Activated T-helper 1 cell treated with anti-CD3 and anti-CD28 coated beads, Interleukin-12 subunit alpha, Interleukin-12 subunit beta, Interleukin-2, Interleukin-4 antibody, amounts not matched to agents 30 ng/mL and 10 ng/mL and 1 ng/mL, durations not matched to agents 14 hours and 24 hours and 36 hours (primary cell): ENCODE measurements at regions not wholly inside any gene's neighbourhood (a gene's known extent, or its start where the extent isn't known, plus 50 kb on each side); places are given as distances from the start of the nearest gene placed in this dataset.
"Not testable (repeated sequence)": the region's sequence is repeated elsewhere in the genome, so short reads cannot be mapped to it uniquely, and the experiment has no call there.

Source experiments
- DNase-seq: peaks from one replicate; pipeline ENCODE4 v3.0.0; 2021; ENCODE audit warnings: low spot score
- H3K27ac Mint-ChIP-seq: one replicate; pipeline ENCODE4 v1.8.0; 2021; ENCODE audit warnings: mild to moderate bottlenecking, mixed read lengths
- H3K27me3 Mint-ChIP-seq: one replicate; pipeline ENCODE4 v1.8.0; 2022; ENCODE audit warnings: mild to moderate bottlenecking, moderate library complexity, mixed read lengths; ENCODE audit not compliant: insufficient read depth
- H3K36me3 Mint-ChIP-seq: one replicate; pipeline ENCODE4 v1.8.0; 2021; ENCODE audit warnings: low read depth, mixed read lengths
- H3K4me1 Mint-ChIP-seq: one replicate; pipeline ENCODE4 v1.8.0; 2021; ENCODE audit warnings: low read depth, mixed read lengths
- H3K4me3 Mint-ChIP-seq: one replicate; pipeline ENCODE4 v1.8.0; 2021; ENCODE audit warnings: mild to moderate bottlenecking, moderate library complexity, mixed read lengths
- H3K9me3 Mint-ChIP-seq: one replicate; pipeline ENCODE4 v1.8.0; 2021; ENCODE audit warnings: mixed read lengths
- intact Hi-C: fragments of 100-400 bp; cut with micrococcal nuclease; formaldehyde crosslinking; loops from one replicate; pipeline ENCODE4 v1.15.1; 2024

- Mint-ChIP-seq H3K27me3 (no peaks in the 10 kb centered on the region), H3K4me3 (no peak overlapping the region), H3K36me3 (no peaks in the 10 kb centered on the region), H3K27ac (peak overlapping the region; percentile 77), H3K4me1 (peaks cover 25% of the 10 kb centered on the region), H3K9me3 (no peaks in the 10 kb centered on the region)
- intact Hi-C loops, result loop anchor here (2.0 kb wide), 1 partner anchor 387 kb away; no protein-coding TSS in a partner anchor
- no peak for DNase-seq
Observed at GRCh38 chr2:217609952-217610351, 392.8 kb downstream of the TNS1 start.

- peaks cover 21% of the 10 kb centered on the region for H3K4me1 Mint-ChIP-seq
- H3K27me3 Mint-ChIP-seq, result no peaks in the 10 kb centered on the region
- DNase-seq, result no peak
- H3K36me3 Mint-ChIP-seq, result no peaks in the 10 kb centered on the region
- H3K4me3 Mint-ChIP-seq, result no peak overlapping the region
- H3K27ac Mint-ChIP-seq, result no peak overlapping the region
- H3K9me3 Mint-ChIP-seq, result no peaks in the 10 kb centered on the region
- intact Hi-C loops, result no loop called here
Observed at GRCh38 chr2:217606296-217606695, 396.5 kb downstream of the TNS1 start.

- no peak overlapping the region for H3K27ac Mint-ChIP-seq
- H3K36me3 Mint-ChIP-seq, result no peaks in the 10 kb centered on the region
- intact Hi-C loops, result no loop called here
Observed at GRCh38 chr2:217604527-217605194, 398.1 kb downstream of the TNS1 start.

GRCh38 chr2:217601601-217602000, 401.2 kb downstream of the TNS1 start:
- peaks cover 4% of the 10 kb centered on the region for H3K4me1 Mint-ChIP-seq
- H3K27me3 Mint-ChIP-seq, result no peaks in the 10 kb centered on the region

More at GRCh38 chr2:217604527-217605194, 398.1 kb downstream of the TNS1 start:
- Mint-ChIP-seq H3K4me3 (no peak overlapping the region), H3K27me3 (no peaks in the 10 kb centered on the region), H3K4me1 (peaks cover 5% of the 10 kb centered on the region), H3K9me3 (no peaks in the 10 kb centered on the region)
- DNase-seq, result no peak

GRCh38 chr2:217599906-217600305, 402.9 kb downstream of the TNS1 start:
- H3K27ac Mint-ChIP-seq, result no peak overlapping the region
- H3K27me3 Mint-ChIP-seq, result peaks cover 4% of the 10 kb centered on the region
- DNase-seq, result no peak
- intact Hi-C loops, result no loop called here
- H3K4me3 Mint-ChIP-seq, result no peak overlapping the region
- no peaks in the 10 kb centered on the region for H3K9me3 Mint-ChIP-seq
- no peaks in the 10 kb centered on the region for H3K36me3 Mint-ChIP-seq
- no peaks in the 10 kb centered on the region for H3K4me1 Mint-ChIP-seq

More at GRCh38 chr2:217601601-217602000, 401.2 kb downstream of the TNS1 start:
- Mint-ChIP-seq H3K4me3 (no peak overlapping the region), H3K9me3 (no peaks in the 10 kb centered on the region), H3K27ac (no peak overlapping the region), H3K36me3 (no peaks in the 10 kb centered on the region)
- DNase-seq, result no peak
- intact Hi-C loops, result no loop called here

- intact Hi-C loops, result no loop called here
- Mint-ChIP-seq H3K27me3 (peaks cover 6% of the 10 kb centered on the region), H3K4me1 (no peaks in the 10 kb centered on the region), H3K27ac (no peak overlapping the region), H3K9me3 (no peaks in the 10 kb centered on the region), H3K36me3 (no peaks in the 10 kb centered on the region), H3K4me3 (no peak overlapping the region)
- DNase-seq, result no peak
Observed at GRCh38 chr2:217597681-217598080, 405.1 kb downstream of the TNS1 start.

- intact Hi-C loops, result no loop called here
- no peak for DNase-seq
- Mint-ChIP-seq H3K36me3 (no peaks in the 10 kb centered on the region), H3K27ac (no peak overlapping the region), H3K4me3 (no peak overlapping the region), H3K27me3 (peaks cover 6% of the 10 kb centered on the region), H3K9me3 (no peaks in the 10 kb centered on the region), H3K4me1 (no peaks in the 10 kb centered on the region)
Observed at GRCh38 chr2:217597145-217597544, 405.6 kb downstream of the TNS1 start.

- intact Hi-C loops, result no loop called here
- H3K4me1 Mint-ChIP-seq, result no peaks in the 10 kb centered on the region
- H3K27me3 Mint-ChIP-seq, result peaks cover 6% of the 10 kb centered on the region
- H3K36me3 Mint-ChIP-seq, result no peaks in the 10 kb centered on the region
- no peak overlapping the region for H3K4me3 Mint-ChIP-seq
- no peaks in the 10 kb centered on the region for H3K9me3 Mint-ChIP-seq
- DNase-seq, result no peak
- H3K27ac Mint-ChIP-seq, result no peak overlapping the region
Observed at GRCh38 chr2:217593732-217594131, 409.1 kb downstream of the TNS1 start.

GRCh38 chr2:217588266-217588665, 414.5 kb downstream of the TNS1 start:
- intact Hi-C loops, result no loop called here
- Mint-ChIP-seq H3K4me1 (no peaks in the 10 kb centered on the region), H3K27me3 (no peaks in the 10 kb centered on the region), H3K27ac (no peak overlapping the region), H3K36me3 (no peaks in the 10 kb centered on the region), H3K4me3 (no peak overlapping the region), H3K9me3 (no peaks in the 10 kb centered on the region)
- no peak for DNase-seq

- no peaks in the 10 kb centered on the region for H3K36me3 Mint-ChIP-seq
- H3K27ac Mint-ChIP-seq, result no peak overlapping the region
- no peaks in the 10 kb centered on the region for H3K4me1 Mint-ChIP-seq
- intact Hi-C loops, result no loop called here
- H3K27me3 Mint-ChIP-seq, result no peaks in the 10 kb centered on the region
- no peak overlapping the region for H3K4me3 Mint-ChIP-seq
- no peak for DNase-seq
- no peaks in the 10 kb centered on the region for H3K9me3 Mint-ChIP-seq
Observed at GRCh38 chr2:217585362-217585761, 417.4 kb downstream of the TNS1 start.

- H3K36me3 Mint-ChIP-seq, H3K4me3 Mint-ChIP-seq, DNase-seq, intact Hi-C loops, H3K9me3 Mint-ChIP-seq, H3K27ac Mint-ChIP-seq, H3K4me1 Mint-ChIP-seq, H3K27me3 Mint-ChIP-seq: not testable (repeated sequence)
Observed at GRCh38 chr2:217580407-217580806, 422.4 kb downstream of the TNS1 start.

GRCh38 chr2:217573571-217573970, 429.2 kb downstream of the TNS1 start:
- no peak for DNase-seq
- Mint-ChIP-seq H3K36me3 (no peaks in the 10 kb centered on the region), H3K4me1 (no peaks in the 10 kb centered on the region), H3K4me3 (no peak overlapping the region), H3K9me3 (no peaks in the 10 kb centered on the region), H3K27me3 (no peaks in the 10 kb centered on the region), H3K27ac (no peak overlapping the region)
- intact Hi-C loops, result no loop called here

GRCh38 chr2:217570394-217570793, 432.4 kb downstream of the TNS1 start:
- Mint-ChIP-seq H3K36me3 (no peaks in the 10 kb centered on the region), H3K4me1 (no peaks in the 10 kb centered on the region), H3K27ac (no peak overlapping the region), H3K9me3 (no peaks in the 10 kb centered on the region), H3K27me3 (no peaks in the 10 kb centered on the region), H3K4me3 (no peak overlapping the region)
- DNase-seq, result no peak
- intact Hi-C loops, result no loop called here
